ENCODE measurements at regions not wholly inside any gene's neighbourhood (a gene's known extent, or its start where the extent isn't known, plus 50 kb on each side); places are given as distances from the start of the nearest gene placed in this dataset.

DNA sequence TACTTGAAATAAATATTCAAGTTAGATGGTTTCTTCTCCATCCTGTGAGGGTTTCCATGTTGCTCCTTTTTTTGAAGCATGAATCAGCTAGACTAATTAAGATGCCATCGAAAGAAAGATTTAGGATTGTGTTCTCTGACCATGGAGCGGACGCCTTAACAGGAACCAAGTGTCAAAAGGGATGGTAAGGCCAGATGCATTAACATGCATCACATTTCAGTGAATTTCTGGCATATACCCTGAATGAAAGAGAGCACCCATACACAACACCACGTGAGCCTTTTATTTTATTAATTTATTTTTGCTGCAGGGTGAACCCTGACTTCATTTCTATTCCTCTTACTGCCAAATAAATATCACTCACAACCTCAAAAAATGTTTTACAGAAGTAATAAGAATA lies 1045.3 kb upstream of the ARRDC3 start:
- Histone ChIP-seq H3K4me1 (ENCODE audit: insufficient read depth, low read length) (no peaks in the 10 kb centered on the region), H3K9ac (ENCODE audit: low read length) (no peak overlapping the region), H3K9me3 (ENCODE audit: low read length) (no peaks in the 10 kb centered on the region), H3K27me3 (ENCODE audit: control insufficient read depth in 1 of 2, insufficient read depth in 2 of 2, low read length in 2 of 2) (no peaks in the 10 kb centered on the region), H3K4me3 (ENCODE audit: low read depth in 1 of 2, low read length in 2 of 2) (no peak overlapping the region), H3K27ac (ENCODE audit: low read depth, low read length) (no peak overlapping the region), H3K36me3 (ENCODE audit: insufficient read depth, low read length) (no peaks in the 10 kb centered on the region)

DNA sequence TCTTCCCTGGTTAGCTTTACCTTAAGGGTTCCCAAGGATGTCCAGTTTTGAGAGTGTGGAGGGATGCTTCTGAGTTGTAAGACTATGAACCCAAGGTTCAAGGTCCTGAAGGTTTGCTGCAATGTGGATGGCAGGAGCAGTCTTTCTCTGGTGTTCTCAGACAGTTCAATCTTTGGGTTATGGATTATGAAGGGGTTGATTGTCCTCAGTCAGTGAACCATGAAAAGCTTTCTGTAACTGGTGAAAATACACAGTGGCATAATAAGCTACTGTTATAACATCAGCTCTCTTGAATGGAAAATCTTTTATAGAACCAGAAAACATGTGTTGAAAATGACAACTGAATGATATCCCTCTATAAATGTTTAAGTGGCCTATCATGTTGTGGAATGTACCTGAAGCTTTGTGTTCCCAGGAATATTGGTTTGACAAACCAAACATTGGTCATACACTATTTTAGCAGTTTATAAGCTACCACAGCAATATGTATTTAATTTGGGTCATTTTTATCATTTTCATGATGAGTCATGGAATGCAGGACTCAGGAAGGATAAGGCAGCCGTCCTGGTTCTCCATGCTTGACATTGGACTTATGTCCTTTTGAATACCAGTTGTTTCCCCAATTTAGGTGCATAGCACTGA lies 1041.8 kb upstream of the ARRDC3 start:
- H3K9me3 ChIP-seq (ENCODE audit: low read length), result no peaks in the 10 kb centered on the region
- no peak overlapping the region for H3K27ac ChIP-seq (ENCODE audit: low read depth, low read length)
- H3K36me3 ChIP-seq (ENCODE audit: insufficient read depth, low read length), result no peaks in the 10 kb centered on the region
- no peak overlapping the region for H3K9ac ChIP-seq (ENCODE audit: low read length)
- no peak overlapping the region for H3K4me3 ChIP-seq (ENCODE audit: low read depth in 1 of 2, low read length in 2 of 2)
- H3K27me3 ChIP-seq (ENCODE audit: control insufficient read depth in 1 of 2, insufficient read depth in 2 of 2, low read length in 2 of 2), result no peaks in the 10 kb centered on the region
- H3K4me1 ChIP-seq (ENCODE audit: insufficient read depth, low read length), result no peaks in the 10 kb centered on the region

DNA sequence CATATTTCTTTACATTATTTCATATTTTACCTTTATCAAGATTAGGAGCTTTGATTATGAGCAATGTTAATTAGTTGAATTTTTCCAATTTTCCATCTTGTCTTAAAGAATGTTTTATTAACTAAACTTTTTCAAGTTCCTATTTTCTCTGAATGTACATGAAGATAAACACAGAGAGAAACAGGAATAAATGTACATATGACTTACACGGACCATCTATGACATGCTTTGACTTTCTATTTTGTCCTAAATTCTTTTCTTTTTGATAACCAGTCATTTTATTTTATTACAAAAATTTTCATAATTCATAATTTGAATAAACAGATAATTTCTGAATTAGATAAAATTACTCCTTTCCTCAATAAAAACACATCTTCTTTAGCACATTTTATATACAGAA lies 1038.8 kb upstream of the ARRDC3 start:
- H3K4me3 ChIP-seq (ENCODE audit: low read depth in 1 of 2, low read length in 2 of 2), result no peak overlapping the region
- no peaks in the 10 kb centered on the region for H3K9me3 ChIP-seq (ENCODE audit: low read length)
- H3K4me1 ChIP-seq (ENCODE audit: insufficient read depth, low read length), result no peaks in the 10 kb centered on the region
- no peaks in the 10 kb centered on the region for H3K27me3 ChIP-seq (ENCODE audit: control insufficient read depth in 1 of 2, insufficient read depth in 2 of 2, low read length in 2 of 2)
- H3K36me3 ChIP-seq (ENCODE audit: insufficient read depth, low read length), result no peaks in the 10 kb centered on the region
- H3K9ac ChIP-seq (ENCODE audit: low read length), result no peak overlapping the region
- H3K27ac ChIP-seq (ENCODE audit: low read depth, low read length), result no peak overlapping the region

DNA sequence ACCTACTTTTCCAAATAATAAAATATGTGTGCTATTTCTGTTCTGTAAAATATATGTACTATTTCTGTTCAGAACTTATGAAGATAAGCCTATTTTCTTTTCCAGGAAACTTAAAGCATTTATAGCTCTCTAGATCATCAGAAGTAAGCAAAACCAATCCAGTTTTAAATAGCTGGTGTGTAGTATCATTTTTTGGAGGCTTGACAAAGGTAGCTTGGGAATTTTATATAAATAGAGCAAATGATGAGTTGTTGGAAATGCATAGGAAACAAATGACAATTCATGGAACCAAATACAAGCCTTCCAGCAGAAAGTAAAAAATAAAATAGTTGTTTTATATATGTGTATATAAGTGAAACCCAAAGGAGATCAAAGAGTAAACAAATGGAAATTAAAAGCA lies 1038.1 kb upstream of the ARRDC3 start:
- H3K4me1 ChIP-seq (ENCODE audit: insufficient read depth, low read length), result no peaks in the 10 kb centered on the region
- no peaks in the 10 kb centered on the region for H3K27me3 ChIP-seq (ENCODE audit: control insufficient read depth in 1 of 2, insufficient read depth in 2 of 2, low read length in 2 of 2)
- no peaks in the 10 kb centered on the region for H3K36me3 ChIP-seq (ENCODE audit: insufficient read depth, low read length)
- no peak overlapping the region for H3K27ac ChIP-seq (ENCODE audit: low read depth, low read length)
- H3K9ac ChIP-seq (ENCODE audit: low read length), result no peak overlapping the region
- H3K4me3 ChIP-seq (ENCODE audit: low read depth in 1 of 2, low read length in 2 of 2), result no peak overlapping the region
- H3K9me3 ChIP-seq (ENCODE audit: low read length), result no peaks in the 10 kb centered on the region

DNA sequence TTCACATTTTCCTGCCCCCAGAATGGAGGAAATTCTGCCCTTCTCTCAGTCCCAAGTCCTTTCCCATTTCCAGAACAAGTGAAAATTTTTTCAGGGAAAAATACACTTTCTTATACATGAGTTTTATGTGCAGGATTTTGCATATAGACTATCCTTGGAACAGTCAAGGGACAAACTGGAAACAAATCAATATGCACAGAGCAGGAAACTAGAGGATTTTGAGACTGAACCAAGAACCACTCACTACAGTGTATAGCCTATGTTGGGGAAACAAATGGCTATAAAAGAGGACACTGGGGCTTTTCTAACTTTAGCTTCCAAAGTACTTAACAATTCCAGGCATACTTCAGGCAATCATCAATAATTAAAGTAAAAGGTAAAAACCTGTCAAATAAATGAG lies 1036.1 kb upstream of the ARRDC3 start:
- Histone ChIP-seq H3K27ac (ENCODE audit: low read depth, low read length) (no peak overlapping the region), H3K9me3 (ENCODE audit: low read length) (no peaks in the 10 kb centered on the region), H3K36me3 (ENCODE audit: insufficient read depth, low read length) (no peaks in the 10 kb centered on the region), H3K9ac (ENCODE audit: low read length) (no peak overlapping the region), H3K4me3 (ENCODE audit: low read depth in 1 of 2, low read length in 2 of 2) (no peak overlapping the region), H3K27me3 (ENCODE audit: control insufficient read depth in 1 of 2, insufficient read depth in 2 of 2, low read length in 2 of 2) (no peaks in the 10 kb centered on the region), H3K4me1 (ENCODE audit: insufficient read depth, low read length) (no peaks in the 10 kb centered on the region)

DNA sequence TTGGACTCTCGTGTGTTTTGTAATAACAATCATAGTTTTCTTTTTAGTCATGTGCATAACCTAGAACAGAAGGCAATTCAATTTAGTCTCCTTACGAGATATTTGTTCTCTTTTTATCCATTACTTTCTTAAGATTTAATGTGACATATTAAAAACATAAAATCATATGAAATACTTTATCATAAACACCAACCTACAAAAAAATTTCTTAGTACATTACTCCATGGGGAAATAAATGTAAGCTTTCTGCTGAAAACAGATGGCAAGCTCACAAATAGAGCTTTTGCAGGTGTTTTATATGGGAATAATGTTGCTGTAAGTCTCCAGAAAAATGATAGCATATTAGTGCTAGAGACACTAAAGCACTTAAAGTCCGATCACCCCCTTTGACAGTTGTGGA lies 1035.2 kb upstream of the ARRDC3 start:
- Histone ChIP-seq H3K4me3 (ENCODE audit: low read depth in 1 of 2, low read length in 2 of 2) (no peak overlapping the region), H3K9ac (ENCODE audit: low read length) (no peak overlapping the region), H3K27ac (ENCODE audit: low read depth, low read length) (no peak overlapping the region), H3K27me3 (ENCODE audit: control insufficient read depth in 1 of 2, insufficient read depth in 2 of 2, low read length in 2 of 2) (no peaks in the 10 kb centered on the region), H3K4me1 (ENCODE audit: insufficient read depth, low read length) (no peaks in the 10 kb centered on the region), H3K9me3 (ENCODE audit: low read length) (no peaks in the 10 kb centered on the region), H3K36me3 (ENCODE audit: insufficient read depth, low read length) (no peaks in the 10 kb centered on the region)

DNA sequence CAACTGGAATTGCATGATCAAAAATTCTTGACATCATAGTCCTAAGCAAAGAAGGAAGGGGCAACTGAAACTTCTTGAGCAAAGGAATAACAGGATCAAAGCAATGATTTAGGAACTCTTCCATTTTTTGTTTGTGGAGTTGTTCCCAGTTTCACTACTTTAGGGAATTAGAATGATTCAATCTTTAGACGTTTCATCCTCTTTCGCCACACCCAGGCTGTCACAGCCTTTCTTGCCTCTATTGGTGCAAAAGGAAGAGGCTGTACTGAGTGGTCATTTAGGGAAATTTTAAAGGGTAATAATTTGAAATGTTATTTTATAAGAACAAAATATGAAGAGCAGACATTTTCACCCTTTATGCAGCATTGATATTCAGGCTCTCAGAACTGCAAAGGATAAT lies 1026.0 kb upstream of the ARRDC3 start:
- Histone ChIP-seq H3K4me3 (ENCODE audit: low read depth in 1 of 2, low read length in 2 of 2) (no peak overlapping the region), H3K4me1 (ENCODE audit: insufficient read depth, low read length) (no peaks in the 10 kb centered on the region), H3K36me3 (ENCODE audit: insufficient read depth, low read length) (no peaks in the 10 kb centered on the region), H3K9ac (ENCODE audit: low read length) (no peak overlapping the region), H3K9me3 (ENCODE audit: low read length) (no peaks in the 10 kb centered on the region), H3K27me3 (ENCODE audit: control insufficient read depth in 1 of 2, insufficient read depth in 2 of 2, low read length in 2 of 2) (no peaks in the 10 kb centered on the region), H3K27ac (ENCODE audit: low read depth, low read length) (no peak overlapping the region)

DNA sequence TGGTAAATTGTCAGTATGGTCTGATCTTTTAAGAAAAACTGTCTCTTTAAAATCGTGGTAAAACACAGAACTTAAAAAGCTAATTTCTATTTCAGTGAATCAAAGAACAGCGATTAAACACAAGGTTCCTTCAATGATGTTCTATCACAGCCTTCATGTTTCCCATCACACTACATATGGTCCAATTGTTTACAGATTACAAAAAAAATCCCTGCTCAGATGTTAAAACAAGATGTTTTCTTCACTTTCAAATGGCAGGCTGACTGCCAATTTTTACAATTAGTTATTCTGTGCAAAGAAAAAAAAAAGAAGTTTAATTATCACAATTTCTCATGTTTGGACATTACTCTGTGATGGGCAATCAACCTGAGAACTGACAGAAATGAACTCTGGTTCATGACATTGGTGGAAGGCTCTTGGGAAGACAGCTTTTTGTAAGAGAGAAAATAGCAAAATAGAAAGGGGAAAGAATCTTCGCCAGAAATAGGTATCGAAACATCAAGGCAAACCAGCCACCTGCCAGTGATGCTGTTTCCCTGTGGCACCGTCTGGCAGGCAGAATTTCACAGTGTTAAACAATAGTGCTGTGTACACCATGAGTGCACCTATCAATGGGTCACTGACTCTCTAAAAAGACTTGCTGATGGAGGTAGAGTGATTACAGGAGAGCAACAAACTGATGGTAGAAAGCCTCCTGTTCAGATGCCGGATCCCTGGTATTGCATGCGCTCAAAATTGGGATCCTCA lies 1020.0 kb upstream of the ARRDC3 start:
- no peak overlapping the region for H3K4me3 ChIP-seq (ENCODE audit: low read depth in 1 of 2, low read length in 2 of 2)
- no peak overlapping the region for H3K9ac ChIP-seq (ENCODE audit: low read length)
- H3K27ac ChIP-seq (ENCODE audit: low read depth, low read length), result no peak overlapping the region
- H3K27me3 ChIP-seq (ENCODE audit: control insufficient read depth in 1 of 2, insufficient read depth in 2 of 2, low read length in 2 of 2), result no peaks in the 10 kb centered on the region
- no peaks in the 10 kb centered on the region for H3K9me3 ChIP-seq (ENCODE audit: low read length)
- no peaks in the 10 kb centered on the region for H3K4me1 ChIP-seq (ENCODE audit: insufficient read depth, low read length)
- H3K36me3 ChIP-seq (ENCODE audit: insufficient read depth, low read length), result no peaks in the 10 kb centered on the region

DNA sequence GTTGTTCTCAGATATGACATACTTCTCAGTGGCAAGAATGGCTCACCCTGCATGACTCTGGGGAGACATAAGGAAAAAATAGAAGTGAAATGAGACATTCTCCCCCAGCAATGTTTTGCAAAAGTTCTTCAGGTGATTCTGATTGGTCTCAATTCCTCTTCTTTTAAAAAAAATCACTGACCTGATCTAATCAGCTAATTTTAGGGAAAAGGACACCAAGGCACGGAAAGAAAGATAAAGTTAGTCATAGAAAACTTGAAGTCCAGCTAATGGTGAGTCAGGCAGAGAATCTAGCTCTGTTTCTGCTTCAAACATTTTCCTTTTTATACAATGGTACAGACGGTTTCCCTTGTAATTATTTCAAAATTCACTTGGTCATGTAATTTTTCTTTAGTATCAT lies 1018.9 kb upstream of the ARRDC3 start:
- Histone ChIP-seq H3K4me3 (ENCODE audit: low read depth in 1 of 2, low read length in 2 of 2) (no peak overlapping the region), H3K9ac (ENCODE audit: low read length) (no peak overlapping the region), H3K36me3 (ENCODE audit: insufficient read depth, low read length) (no peaks in the 10 kb centered on the region), H3K27ac (ENCODE audit: low read depth, low read length) (no peak overlapping the region), H3K27me3 (ENCODE audit: control insufficient read depth in 1 of 2, insufficient read depth in 2 of 2, low read length in 2 of 2) (no peaks in the 10 kb centered on the region), H3K4me1 (ENCODE audit: insufficient read depth, low read length) (no peaks in the 10 kb centered on the region), H3K9me3 (ENCODE audit: low read length) (no peaks in the 10 kb centered on the region)

DNA sequence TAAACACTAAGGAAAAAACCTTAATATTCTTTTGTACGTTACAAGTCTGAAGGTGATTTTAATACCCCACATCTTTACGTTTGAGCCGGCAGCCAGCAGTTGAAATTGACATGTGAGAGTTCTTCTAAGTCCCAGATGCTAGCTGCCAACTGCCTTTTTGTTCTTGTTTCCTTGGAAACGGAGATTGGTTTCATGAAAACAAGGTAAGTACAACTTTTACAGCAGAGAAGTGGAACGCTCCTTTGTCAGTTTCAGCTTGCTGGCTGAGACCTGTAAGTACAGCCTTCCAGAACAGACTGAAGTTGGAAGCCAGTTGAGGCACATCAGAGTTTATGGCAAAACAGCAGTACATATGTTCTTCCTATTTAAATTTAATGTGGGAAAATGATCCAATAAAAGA lies 1018.4 kb upstream of the ARRDC3 start:
- Histone ChIP-seq H3K4me1 (ENCODE audit: insufficient read depth, low read length) (no peaks in the 10 kb centered on the region), H3K9me3 (ENCODE audit: low read length) (no peaks in the 10 kb centered on the region), H3K27me3 (ENCODE audit: control insufficient read depth in 1 of 2, insufficient read depth in 2 of 2, low read length in 2 of 2) (no peaks in the 10 kb centered on the region), H3K36me3 (ENCODE audit: insufficient read depth, low read length) (no peaks in the 10 kb centered on the region), H3K9ac (ENCODE audit: low read length) (no peak overlapping the region), H3K4me3 (ENCODE audit: low read depth in 1 of 2, low read length in 2 of 2) (no peak overlapping the region), H3K27ac (ENCODE audit: low read depth, low read length) (no peak overlapping the region)

DNA sequence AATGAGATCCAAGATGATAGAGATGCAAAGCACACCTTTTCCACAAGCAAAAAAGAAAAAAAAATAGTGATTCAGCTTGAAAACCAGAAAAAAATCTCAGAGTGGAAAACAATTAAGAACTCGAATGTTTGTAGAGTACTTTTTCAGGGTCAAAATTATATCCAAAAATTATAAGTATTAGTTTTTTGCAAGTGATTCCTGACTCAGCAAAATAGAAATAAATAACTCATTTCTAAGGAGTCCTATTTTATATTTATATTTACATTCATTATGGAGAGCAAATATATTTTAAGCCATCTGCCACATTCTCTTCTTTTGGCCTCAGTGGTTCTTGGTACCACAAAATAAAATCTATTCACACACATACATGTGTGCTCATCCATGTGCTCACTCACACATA lies 1011.8 kb upstream of the ARRDC3 start:
- Histone ChIP-seq H3K9me3 (ENCODE audit: low read length) (no peaks in the 10 kb centered on the region), H3K36me3 (ENCODE audit: insufficient read depth, low read length) (no peaks in the 10 kb centered on the region), H3K9ac (ENCODE audit: low read length) (no peak overlapping the region), H3K4me1 (ENCODE audit: insufficient read depth, low read length) (no peaks in the 10 kb centered on the region), H3K27me3 (ENCODE audit: control insufficient read depth in 1 of 2, insufficient read depth in 2 of 2, low read length in 2 of 2) (no peaks in the 10 kb centered on the region), H3K4me3 (ENCODE audit: low read depth in 1 of 2, low read length in 2 of 2) (no peak overlapping the region), H3K27ac (ENCODE audit: low read depth, low read length) (no peak overlapping the region)

DNA sequence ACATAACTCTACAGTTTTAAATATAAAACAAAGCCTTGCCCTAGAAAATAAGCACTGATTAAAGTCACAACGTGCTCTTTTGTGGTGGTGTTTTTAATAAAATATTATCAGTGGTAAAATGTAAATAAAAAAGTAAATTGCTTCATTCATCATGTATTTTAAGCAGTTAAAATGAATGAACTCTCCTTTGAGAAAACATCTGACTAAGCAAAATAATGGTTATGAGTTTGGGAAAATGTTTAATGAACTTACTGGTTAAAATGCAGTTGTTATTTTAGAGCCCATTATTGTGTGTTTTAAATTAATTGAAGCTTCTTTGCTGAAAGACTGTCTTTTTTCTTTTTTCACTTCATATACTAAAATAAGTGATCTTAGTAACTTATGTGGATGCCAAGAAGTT lies 1007.5 kb upstream of the ARRDC3 start:
- H3K9ac ChIP-seq (ENCODE audit: low read length), result no peak overlapping the region
- H3K27me3 ChIP-seq (ENCODE audit: control insufficient read depth in 1 of 2, insufficient read depth in 2 of 2, low read length in 2 of 2), result no peaks in the 10 kb centered on the region
- no peaks in the 10 kb centered on the region for H3K4me1 ChIP-seq (ENCODE audit: insufficient read depth, low read length)
- no peak overlapping the region for H3K27ac ChIP-seq (ENCODE audit: low read depth, low read length)
- no peak overlapping the region for H3K4me3 ChIP-seq (ENCODE audit: low read depth in 1 of 2, low read length in 2 of 2)
- no peaks in the 10 kb centered on the region for H3K9me3 ChIP-seq (ENCODE audit: low read length)
- H3K36me3 ChIP-seq (ENCODE audit: insufficient read depth, low read length), result no peaks in the 10 kb centered on the region

Measured in muscle layer of colon (tissue), 2 donors.